CD8-positive, alpha-beta memory T cell (primary cell): ENCODE measurements at regions not wholly inside any gene's neighbourhood (a gene's known extent, or its start where the extent isn't known, plus 50 kb on each side); places are given as distances from the start of the nearest gene placed in this dataset.
A peak's percentile ranks its signal among the peaks of the same experiment; 100 is the strongest.

Experiments
- CTCF ChIA-PET: fragments of 350-600 bp; sonication (Branson Sonifier 250); formaldehyde crosslinking; loops from one replicate; lab custom pipeline; 2021; ENCODE audit warnings: antibody characterized with exemption; lab: Charles Lee
- POLR2A ChIA-PET: fragments of 350-600 bp; sonication (Branson Sonifier 250); formaldehyde crosslinking; loops from one replicate; lab custom pipeline; 2021; ENCODE audit warnings: antibody characterized with exemption; lab: Charles Lee
- DNase-seq, 5 donors: peaks; one replicate each; pipeline versions ENCODE4 v3.0.0 to v3.0.0-alpha.2; 2020 to 2022; ENCODE audit warnings: mixed read lengths in 1 of 5
- H3K27ac ChIP-seq: one replicate; pipeline ENCODE4 v1.7.0; 2013; ENCODE audit warnings: low read depth, mild to moderate bottlenecking, low read length, moderate library complexity
- H3K27me3 ChIP-seq: 2 replicates; pipeline ENCODE4 v1.7.0; 2013; ENCODE audit warnings: low read length, mild to moderate bottlenecking; ENCODE audit not compliant: insufficient read depth, poor library complexity, severe bottlenecking
- H3K36me3 ChIP-seq: 2 replicates; pipeline ENCODE4 v1.7.0; 2013; ENCODE audit warnings: mild to moderate bottlenecking, low read length, moderate library complexity; ENCODE audit not compliant: insufficient read depth
- H3K4me1 ChIP-seq: 2 replicates; pipeline ENCODE4 v1.7.0; 2013; ENCODE audit warnings: mild to moderate bottlenecking, low read length, moderate library complexity; ENCODE audit not compliant: insufficient read depth
- H3K4me3 ChIP-seq: 2 replicates; pipeline ENCODE4 v1.7.0; 2013; ENCODE audit warnings: mild to moderate bottlenecking, low read length
- H3K9me3 ChIP-seq: 2 replicates; pipeline ENCODE4 v1.7.0; 2013; ENCODE audit warnings: mild to moderate bottlenecking, low read length
- H3K27ac Mint-ChIP-seq, 8 donors: one replicate each; pipeline ENCODE4 v1.8.0; 2020 to 2021; ENCODE audit warnings: mixed read lengths in 8 of 8, mild to moderate bottlenecking in 6 of 8, inconsistent platforms in 3 of 8, moderate library complexity in 3 of 8
- H3K27me3 Mint-ChIP-seq, 2 donors: one replicate each; pipeline ENCODE4 v1.8.0; 2020 to 2021; ENCODE audit warnings: mixed read lengths in 2 of 2, mild to moderate bottlenecking in 1 of 2, moderate library complexity in 1 of 2
- H3K36me3 Mint-ChIP-seq, 3 donors: one replicate each; pipeline ENCODE4 v1.8.0; 2020 to 2021; ENCODE audit warnings: mixed read lengths in 3 of 3, inconsistent platforms in 1 of 3, mild to moderate bottlenecking in 1 of 3
- H3K4me1 Mint-ChIP-seq, 3 donors: one replicate each; pipeline ENCODE4 v1.8.0; 2020 to 2021; ENCODE audit warnings: mixed read lengths in 3 of 3, inconsistent platforms in 1 of 3, mild to moderate bottlenecking in 1 of 3
- H3K4me3 Mint-ChIP-seq, 7 donors: one replicate each; pipeline ENCODE4 v1.8.0; 2020 to 2021; ENCODE audit warnings: mixed read lengths in 7 of 7, mild to moderate bottlenecking in 6 of 7, moderate library complexity in 4 of 7, inconsistent platforms in 2 of 7
- H3K9me3 Mint-ChIP-seq, 5 donors: one replicate each; pipeline ENCODE4 v1.8.0; 2020 to 2022; ENCODE audit warnings: mixed read lengths in 5 of 5, mild to moderate bottlenecking in 3 of 5, moderate library complexity in 2 of 5, inconsistent platforms in 1 of 5

- H3K27ac ChIP-seq: no peak overlapping the region
- Mint-ChIP-seq H3K27me3 (peaks cover 0 to 2% of the 10 kb centered on the region in 2 donors), H3K27ac (no peak overlapping the region), H3K4me3 (no peak overlapping the region), H3K36me3 (peaks cover 0 to 2% (median 0%) of the 10 kb centered on the region in 3 donors), H3K4me1 (no peaks in the 10 kb centered on the region), H3K9me3 (no peaks in the 10 kb centered on the region)
- no peaks in the 10 kb centered on the region for H3K27me3 ChIP-seq
- CTCF ChIA-PET: no interaction called here
- no peaks in the 10 kb centered on the region for H3K9me3 ChIP-seq
- DNase-seq: no peak
- H3K36me3 ChIP-seq: no peaks in the 10 kb centered on the region
- no peak overlapping the region for H3K4me3 ChIP-seq
- H3K4me1 ChIP-seq: no peaks in the 10 kb centered on the region
- POLR2A ChIA-PET: no interaction called here
These were observed 184.4 kb downstream of the SH2D1A start for GRCh38 chrX:124530803-124531202.

GRCh38 chrX:124534536-124534935 is 188.2 kb downstream of the SH2D1A start:
- no peak overlapping the region for H3K4me3 ChIP-seq
- no peaks in the 10 kb centered on the region for H3K4me1 Mint-ChIP-seq
- H3K4me3 Mint-ChIP-seq: no peak overlapping the region
- no peaks in the 10 kb centered on the region for H3K9me3 Mint-ChIP-seq
- no peaks in the 10 kb centered on the region for H3K4me1 ChIP-seq
- peaks cover 0 to under 1% of the 10 kb centered on the region in 2 donors for H3K27me3 Mint-ChIP-seq
- H3K27me3 ChIP-seq: no peaks in the 10 kb centered on the region
- H3K9me3 ChIP-seq: no peaks in the 10 kb centered on the region
- ChIA-PET POLR2A (no interaction called here), CTCF (no interaction called here)
- no peak for DNase-seq
- no peaks in the 10 kb centered on the region for H3K36me3 ChIP-seq
- peaks cover 0 to 2% (median 0%) of the 10 kb centered on the region in 3 donors for H3K36me3 Mint-ChIP-seq
- no peak overlapping the region for H3K27ac ChIP-seq
- H3K27ac Mint-ChIP-seq: no peak overlapping the region

GRCh38 chrX:124540474-124540873 is 194.1 kb downstream of the SH2D1A start:
- no peak for DNase-seq
- Histone ChIP-seq H3K4me1 (no peaks in the 10 kb centered on the region), H3K4me3 (no peak overlapping the region), H3K9me3 (no peaks in the 10 kb centered on the region), H3K27ac (no peak overlapping the region), H3K27me3 (no peaks in the 10 kb centered on the region), H3K36me3 (no peaks in the 10 kb centered on the region)
- Mint-ChIP-seq H3K27ac (no peak overlapping the region), H3K4me3 (no peak overlapping the region), H3K36me3 (no peaks in the 10 kb centered on the region), H3K9me3 (no peaks in the 10 kb centered on the region), H3K4me1 (no peaks in the 10 kb centered on the region), H3K27me3 (no peaks in the 10 kb centered on the region)
- POLR2A ChIA-PET: no interaction called here
- CTCF ChIA-PET: no interaction called here

- Mint-ChIP-seq H3K4me3 (no peak overlapping the region), H3K4me1 (no peaks in the 10 kb centered on the region), H3K9me3 (no peaks in the 10 kb centered on the region), H3K27ac (no peak overlapping the region), H3K36me3 (peaks cover 0 to 1% (median 0%) of the 10 kb centered on the region in 3 donors), H3K27me3 (peaks cover 0 to 3% of the 10 kb centered on the region in 2 donors)
- DNase-seq: no peak
- H3K4me3 ChIP-seq: no peak overlapping the region
- H3K36me3 ChIP-seq: no peaks in the 10 kb centered on the region
- POLR2A ChIA-PET: no interaction called here
- H3K4me1 ChIP-seq: no peaks in the 10 kb centered on the region
- CTCF ChIA-PET: no interaction called here
- H3K27me3 ChIP-seq: no peaks in the 10 kb centered on the region
- H3K9me3 ChIP-seq: no peaks in the 10 kb centered on the region
- no peak overlapping the region for H3K27ac ChIP-seq
These were observed 202.2 kb downstream of the SH2D1A start for GRCh38 chrX:124548571-124548970.

- ChIA-PET CTCF (no interaction called here), POLR2A (no interaction called here)
- Mint-ChIP-seq H3K4me1 (no peaks in the 10 kb centered on the region), H3K27me3 (peaks cover 0 to 3% of the 10 kb centered on the region in 2 donors), H3K9me3 (no peaks in the 10 kb centered on the region), H3K36me3 (peaks cover 0 to 2% (median 0%) of the 10 kb centered on the region in 3 donors), H3K27ac (no peak overlapping the region), H3K4me3 (no peak overlapping the region)
- H3K4me3 ChIP-seq: no peak overlapping the region
- DNase-seq: no peak
- H3K27me3 ChIP-seq: no peaks in the 10 kb centered on the region
- no peaks in the 10 kb centered on the region for H3K4me1 ChIP-seq
- no peaks in the 10 kb centered on the region for H3K9me3 ChIP-seq
- no peak overlapping the region for H3K27ac ChIP-seq
- H3K36me3 ChIP-seq: no peaks in the 10 kb centered on the region
These were observed 208.8 kb downstream of the SH2D1A start for GRCh38 chrX:124555036-124555595.

- POLR2A ChIA-PET: no interaction called here
- H3K4me3 Mint-ChIP-seq: no peak overlapping the region
These were observed 211.6 kb downstream of the SH2D1A start for GRCh38 chrX:124557976-124558375.

GRCh38 chrX:124573468-124573867 is 227.1 kb downstream of the SH2D1A start:
- Histone ChIP-seq H3K4me3 (no peak overlapping the region), H3K27ac (no peak overlapping the region), H3K36me3 (no peaks in the 10 kb centered on the region), H3K9me3 (no peaks in the 10 kb centered on the region), H3K4me1 (no peaks in the 10 kb centered on the region), H3K27me3 (no peaks in the 10 kb centered on the region)
- H3K27me3 Mint-ChIP-seq: no peaks in the 10 kb centered on the region
- H3K27ac Mint-ChIP-seq: no peak overlapping the region
- H3K4me1 Mint-ChIP-seq: no peaks in the 10 kb centered on the region
- H3K9me3 Mint-ChIP-seq: no peaks in the 10 kb centered on the region
- ChIA-PET CTCF (no interaction called here), POLR2A (no interaction called here)
- no peak overlapping the region for H3K4me3 Mint-ChIP-seq
- no peak for DNase-seq
- no peaks in the 10 kb centered on the region for H3K36me3 Mint-ChIP-seq

More at GRCh38 chrX:124557976-124558375, 211.6 kb downstream of the SH2D1A start:
- Mint-ChIP-seq H3K27ac (no peak overlapping the region), H3K9me3 (no peaks in the 10 kb centered on the region), H3K36me3 (peaks cover 0 to 3% (median 0%) of the 10 kb centered on the region in 3 donors), H3K4me1 (no peaks in the 10 kb centered on the region), H3K27me3 (peaks cover 0 to 7% of the 10 kb centered on the region in 2 donors)
- no peaks in the 10 kb centered on the region for H3K9me3 ChIP-seq
- no peaks in the 10 kb centered on the region for H3K4me1 ChIP-seq
- CTCF ChIA-PET: no interaction called here
- H3K36me3 ChIP-seq: no peaks in the 10 kb centered on the region
- H3K4me3 ChIP-seq: no peak overlapping the region
- DNase-seq: no peak
- H3K27me3 ChIP-seq: no peaks in the 10 kb centered on the region
- H3K27ac ChIP-seq: no peak overlapping the region

- no peaks in the 10 kb centered on the region for H3K4me1 ChIP-seq
- ChIA-PET CTCF (no interaction called here), POLR2A (no interaction called here)
- Mint-ChIP-seq H3K4me3 (no peak overlapping the region), H3K27me3 (peaks cover 0 to 3% of the 10 kb centered on the region in 2 donors), H3K27ac (peak overlapping the region in 1 of 8 donors; percentile 7), H3K9me3 (peaks cover 0 to 8% (median 4%) of the 10 kb centered on the region in 5 donors), H3K36me3 (no peaks in the 10 kb centered on the region), H3K4me1 (peaks cover 0 to 6% (median 5%) of the 10 kb centered on the region in 3 donors)
- no peak overlapping the region for H3K4me3 ChIP-seq
- no peaks in the 10 kb centered on the region for H3K36me3 ChIP-seq
- no peaks in the 10 kb centered on the region for H3K9me3 ChIP-seq
- no peaks in the 10 kb centered on the region for H3K27me3 ChIP-seq
- DNase-seq: no peak
- no peak overlapping the region for H3K27ac ChIP-seq
These were observed 246.4 kb downstream of the SH2D1A start for GRCh38 chrX:124592744-124593143.
